MM.1S (cell line): ENCODE measurements at regions not wholly inside any gene's neighbourhood (a gene's known extent, or its start where the extent isn't known, plus 50 kb on each side); places are given as distances from the start of the nearest gene placed in this dataset.

Experiments used
- CTCF ChIP-seq: fragments of 300-600 bp; sonication (generic); IDR thresholded peaks from 2 replicates; pipeline ENCODE4 v1.5.1; 2016; ENCODE audit warnings: antibody characterized with exemption, low read length, mixed read lengths
- EZH2 ChIP-seq: fragments of 300-600 bp; sonication (generic); optimal IDR thresholded peaks from 2 replicates; pipeline ENCODE3; 2017; ENCODE audit warnings: low read depth, mild to moderate bottlenecking, antibody characterized with exemption, low read length, mixed read lengths

- TF ChIP-seq CTCF, result no peak
- TF ChIP-seq EZH2, result no peak
Measured at GRCh38 chr5:7068156-7068555, 327.8 kb upstream of the ADCY2 start.
